H1 (cell line): ENCODE measurements at regions not wholly inside any gene's neighbourhood (a gene's known extent, or its start where the extent isn't known, plus 50 kb on each side); places are given as distances from the start of the nearest gene placed in this dataset.

Experiments
- CHD7 ChIP-seq: fragments of 300-600 bp; sonication (generic); IDR thresholded peaks from 2 replicates; pipeline ENCODE4 v1.7.1; 2012; ENCODE audit warnings: low read length, moderate library complexity, mild to moderate bottlenecking, inconsistent platforms; ENCODE audit not compliant: insufficient replicate concordance

- no peak for TF ChIP-seq CHD7
Observed at GRCh38 chr4:138902705-138903104, 112.9 kb upstream of the NOCT start (continued).
